T-cell (primary cell): ENCODE measurements at regions not wholly inside any gene's neighbourhood (a gene's known extent, or its start where the extent isn't known, plus 50 kb on each side); places are given as distances from the start of the nearest gene placed in this dataset.

ENCODE experiments used
- ATAC-seq, 4 experiments: fragments of 200-7000 bp in 3 of 4; fragments of 150-1000 bp in 1 of 4; cut with Tn5 transposase; replicated peaks in 1 of 4; 1 replicate in 3 of 4; 2 replicates in 1 of 4; pipeline ENCODE4 v1.10.0; 2021; ENCODE audit warnings: moderate library complexity in 3 of 4, mild to moderate bottlenecking in 2 of 4, moderate number of reproducible peaks in 1 of 4
- CTCF ChIA-PET, 2 donors: fragments of 300-600 bp; sonication (Branson Sonifier 250); formaldehyde crosslinking; loops; one replicate each; lab custom pipeline; 2022; ENCODE audit warnings: antibody characterized with exemption in 2 of 2; lab: Charles Lee
- POLR2A ChIA-PET, 2 donors: fragments of 300-600 bp; sonication (Branson Sonifier 250); formaldehyde crosslinking; loops; one replicate each; lab custom pipeline; 2022; ENCODE audit warnings: antibody characterized with exemption in 2 of 2; lab: Charles Lee
- DNase-seq, 35 experiments: peaks; one replicate each; pipeline versions ENCODE4 v3.0.0 to v3.0.0-alpha.2; 2013 to 2023
- H3K27ac ChIP-seq: one replicate; pipeline ENCODE4 v1.5.1; 2013; ENCODE audit warnings: low read length
- H3K27me3 ChIP-seq, 2 experiments: replicated peaks in 1 of 2; 1 replicate in 1 of 2; 2 replicates in 1 of 2; pipeline versions ENCODE4 v1.6.1 to v1.7.0; 2013; ENCODE audit warnings: low read length in 1 of 2, mixed read lengths in 1 of 2; ENCODE audit not compliant: control insufficient read depth in 2 of 2, insufficient read depth in 2 of 2; ENCODE audit errors: extremely low read depth in 1 of 2
- H3K36me3 ChIP-seq, 2 donors: 1 replicate in 1 of 2; 2 replicates in 1 of 2; pipeline versions ENCODE4 v1.6.1 to v1.7.0; 2013; ENCODE audit warnings: low read length in 1 of 2; ENCODE audit not compliant: control insufficient read depth in 2 of 2, insufficient read depth in 1 of 2; ENCODE audit errors: extremely low read depth in 1 of 2
- H3K4me1 ChIP-seq, 2 experiments: 1 replicate in 1 of 2; 2 replicates in 1 of 2; pipeline versions ENCODE4 v1.6.1 to v1.7.0; 2013; ENCODE audit warnings: low read length in 2 of 2, mixed read lengths in 1 of 2; ENCODE audit not compliant: insufficient read depth in 2 of 2, control insufficient read depth in 1 of 2; ENCODE audit errors: extremely low read depth in 1 of 2
- H3K4me3 ChIP-seq, 2 donors: 1 replicate in 1 of 2; 2 replicates in 1 of 2; pipeline versions ENCODE4 v1.5.1 to v1.7.0; 2013; ENCODE audit warnings: mild to moderate bottlenecking in 2 of 2, low read length in 1 of 2, moderate library complexity in 1 of 2; ENCODE audit not compliant: control insufficient read depth in 1 of 2; ENCODE audit errors: extremely low read depth in 1 of 2
- H3K9me3 ChIP-seq: 2 replicates; pipeline ENCODE4 v1.7.0; 2013
- H3K27ac Mint-ChIP-seq, 2 donors: one replicate each; pipeline ENCODE4 v1.8.0; 2020 to 2021; ENCODE audit warnings: mild to moderate bottlenecking in 2 of 2, mixed read lengths in 2 of 2
- H3K27me3 Mint-ChIP-seq, 2 donors: one replicate each; pipeline ENCODE4 v1.8.0; 2021 to 2022; ENCODE audit warnings: mixed read lengths in 2 of 2
- H3K36me3 Mint-ChIP-seq: one replicate; pipeline ENCODE4 v1.8.0; 2021; ENCODE audit warnings: mixed read lengths
- H3K4me1 Mint-ChIP-seq, 3 donors: one replicate each; pipeline ENCODE4 v1.8.0; 2020 to 2022; ENCODE audit warnings: mixed read lengths in 3 of 3, mild to moderate bottlenecking in 1 of 3
- H3K4me3 Mint-ChIP-seq, 3 donors: one replicate each; pipeline ENCODE4 v1.8.0; 2020 to 2022; ENCODE audit warnings: mild to moderate bottlenecking in 3 of 3, mixed read lengths in 3 of 3, moderate library complexity in 3 of 3
- H3K9me3 Mint-ChIP-seq, 3 donors: one replicate each; pipeline ENCODE4 v1.8.0; 2020 to 2022; ENCODE audit warnings: mixed read lengths in 3 of 3
- WGBS: methylation state at CpG from one replicate; pipeline ENCODE4 v1.1.5; 2013; ENCODE audit warnings: missing lambda C conversion rate; ENCODE audit not compliant: insufficient coverage; 5-methylcytosine and 5-hydroxymethylcytosine counted together

GRCh38 chr21:25323356-25323949 is 283.8 kb downstream of the MRPL39 start:
- H3K27ac Mint-ChIP-seq: no peak overlapping the region
- Histone ChIP-seq H3K4me3 (no peak overlapping the region), H3K9me3 (no peaks in the 10 kb centered on the region), H3K27ac (no peak overlapping the region), H3K36me3 (no peaks in the 10 kb centered on the region), H3K4me1 (no peaks in the 10 kb centered on the region), H3K27me3 (peaks cover 0 to 5% of the 10 kb centered on the region in 2 experiments)
- DNase-seq: no peak
- CTCF ChIA-PET: no interaction called here
- POLR2A ChIA-PET: no interaction called here
- H3K4me1 Mint-ChIP-seq: no peaks in the 10 kb centered on the region
- no peaks in the 10 kb centered on the region for H3K36me3 Mint-ChIP-seq
- peaks cover 2 to 4% of the 10 kb centered on the region in 2 donors for H3K27me3 Mint-ChIP-seq
- H3K9me3 Mint-ChIP-seq: no peaks in the 10 kb centered on the region
- ATAC-seq: no peak
- WGBS: 64% methylated on average over 4 of the region's 7 CpGs
- H3K4me3 Mint-ChIP-seq: no peak overlapping the region

GRCh38 chr21:25314247-25314646 is 293.0 kb downstream of the MRPL39 start:
- CTCF ChIA-PET: interaction anchor here in 1 of 2 donors (0.9 kb wide), 1 partner anchor 18 kb away, joined by 3 read pairs; no protein-coding TSS in a partner anchor
- WGBS: no CpG with 5 or more reads among the region's 1 CpG

GRCh38 chr21:25313829-25314228 is 293.5 kb downstream of the MRPL39 start:
- H3K27me3 Mint-ChIP-seq: no peaks in the 10 kb centered on the region
- H3K36me3 Mint-ChIP-seq: no peaks in the 10 kb centered on the region

More at GRCh38 chr21:25314247-25314646, 293.0 kb downstream of the MRPL39 start:
- no peaks in the 10 kb centered on the region for H3K36me3 ChIP-seq
- POLR2A ChIA-PET: no interaction called here
- H3K4me1 Mint-ChIP-seq: no peaks in the 10 kb centered on the region
- H3K9me3 ChIP-seq: no peaks in the 10 kb centered on the region
- H3K36me3 Mint-ChIP-seq: no peaks in the 10 kb centered on the region
- H3K27ac ChIP-seq: no peak overlapping the region
- H3K9me3 Mint-ChIP-seq: peaks cover 0 to 7% (median 4%) of the 10 kb centered on the region in 3 donors
- no peak overlapping the region for H3K4me3 ChIP-seq
- no peaks in the 10 kb centered on the region for H3K27me3 ChIP-seq
- H3K27me3 Mint-ChIP-seq: no peaks in the 10 kb centered on the region
- DNase-seq (no peak), ATAC-seq (no peak)
- no peak overlapping the region for H3K27ac Mint-ChIP-seq
- no peaks in the 10 kb centered on the region for H3K4me1 ChIP-seq
- no peak overlapping the region for H3K4me3 Mint-ChIP-seq

GRCh38 chr21:25307489-25307888 is 299.8 kb downstream of the MRPL39 start:
- CTCF ChIA-PET: no interaction called here
- POLR2A ChIA-PET: no interaction called here
- no peaks in the 10 kb centered on the region for H3K9me3 ChIP-seq

More at GRCh38 chr21:25313829-25314228, 293.5 kb downstream of the MRPL39 start:
- Mint-ChIP-seq H3K4me1 (no peaks in the 10 kb centered on the region), H3K9me3 (peaks cover 0 to 11% (median 8%) of the 10 kb centered on the region in 3 donors), H3K27ac (no peak overlapping the region), H3K4me3 (no peak overlapping the region)
- DNase-seq (no peak), ATAC-seq (no peak)
- Histone ChIP-seq H3K4me3 (no peak overlapping the region), H3K4me1 (no peaks in the 10 kb centered on the region), H3K27me3 (peaks cover 0 to 3% of the 10 kb centered on the region in 2 experiments), H3K36me3 (no peaks in the 10 kb centered on the region), H3K27ac (no peak overlapping the region), H3K9me3 (no peaks in the 10 kb centered on the region)
- no CpG with 5 or more reads among the region's 3 CpGs for WGBS
- POLR2A ChIA-PET: interaction anchor here in 1 of 2 donors (0.7 kb wide), 1 partner anchor 1596 kb away, joined by 3 read pairs; no protein-coding TSS in a partner anchor
- CTCF ChIA-PET: interaction anchor here in 1 of 2 donors (0.9 kb wide), 1 partner anchor 18 kb away, joined by 3 read pairs; no protein-coding TSS in a partner anchor

GRCh38 chr21:25304611-25305010 is 302.7 kb downstream of the MRPL39 start:
- H3K4me1 ChIP-seq: no peaks in the 10 kb centered on the region
- ATAC-seq: no peak

More at GRCh38 chr21:25307489-25307888, 299.8 kb downstream of the MRPL39 start:
- WGBS: 83% methylated on average over 1 of the region's 1 CpG
- H3K27me3 Mint-ChIP-seq: peaks cover 0 to 4% of the 10 kb centered on the region in 2 donors
- peaks cover 0 to 7% of the 10 kb centered on the region in 2 experiments for H3K27me3 ChIP-seq
- H3K4me1 ChIP-seq: no peaks in the 10 kb centered on the region
- no peak overlapping the region for H3K27ac ChIP-seq
- no peaks in the 10 kb centered on the region for H3K36me3 Mint-ChIP-seq
- no peak overlapping the region for H3K4me3 Mint-ChIP-seq
- H3K36me3 ChIP-seq: no peaks in the 10 kb centered on the region
- no peak overlapping the region for H3K4me3 ChIP-seq
- no peak for ATAC-seq
- H3K27ac Mint-ChIP-seq: no peak overlapping the region
- no peaks in the 10 kb centered on the region for H3K4me1 Mint-ChIP-seq
- peaks cover 0 to 12% (median 8%) of the 10 kb centered on the region in 3 donors for H3K9me3 Mint-ChIP-seq
- no peak for DNase-seq

GRCh38 chr21:25300632-25301031 is 306.6 kb downstream of the MRPL39 start:
- Histone ChIP-seq H3K36me3 (no peaks in the 10 kb centered on the region), H3K9me3 (no peaks in the 10 kb centered on the region), H3K4me3 (no peak overlapping the region), H3K4me1 (no peaks in the 10 kb centered on the region), H3K27ac (no peak overlapping the region), H3K27me3 (no peaks in the 10 kb centered on the region)
- peaks cover 0 to 1% of the 10 kb centered on the region in 2 donors for H3K27me3 Mint-ChIP-seq
- POLR2A ChIA-PET: no interaction called here
- no peak overlapping the region for H3K4me3 Mint-ChIP-seq
- DNase-seq (no peak), ATAC-seq (no peak)
- no CpG with 5 or more reads among the region's 6 CpGs for WGBS
- H3K27ac Mint-ChIP-seq: no peak overlapping the region
- H3K9me3 Mint-ChIP-seq: no peaks in the 10 kb centered on the region
- CTCF ChIA-PET: interaction anchor here in 1 of 2 donors (1.1 kb wide), 1 partner anchor 11 kb away, joined by 3 read pairs; no protein-coding TSS in a partner anchor
- H3K36me3 Mint-ChIP-seq: no peaks in the 10 kb centered on the region
- H3K4me1 Mint-ChIP-seq: peaks cover 0 to 3% (median 0%) of the 10 kb centered on the region in 3 donors

More at GRCh38 chr21:25304611-25305010, 302.7 kb downstream of the MRPL39 start:
- H3K27ac ChIP-seq: no peak overlapping the region
- ChIA-PET POLR2A (interaction anchor here in 1 of 2 donors (0.5 kb wide), 1 partner anchor 207 kb away, joined by 3 read pairs; no protein-coding TSS in a partner anchor), CTCF (interaction anchor here in 1 of 2 donors (1.2 kb wide), 1 partner anchor 10 kb away, joined by 3 read pairs; no protein-coding TSS in a partner anchor)
- Mint-ChIP-seq H3K4me3 (no peak overlapping the region), H3K36me3 (no peaks in the 10 kb centered on the region), H3K4me1 (peaks cover 0 to 3% (median 0%) of the 10 kb centered on the region in 3 donors), H3K27ac (no peak overlapping the region), H3K9me3 (peaks cover 0 to 8% (median 8%) of the 10 kb centered on the region in 3 donors), H3K27me3 (peaks cover 0 to 4% of the 10 kb centered on the region in 2 donors)
- no peaks in the 10 kb centered on the region for H3K9me3 ChIP-seq
- DNase-seq: no peak
- 92% methylated on average over 2 of the region's 4 CpGs for WGBS
- H3K36me3 ChIP-seq: no peaks in the 10 kb centered on the region
- no peak overlapping the region for H3K4me3 ChIP-seq
- H3K27me3 ChIP-seq: peaks cover 0 to 7% of the 10 kb centered on the region in 2 experiments
